SK-N-SH treated with all-trans-retinoic acid at 6 μM for 48 hours (cell line): ENCODE measurements at regions not wholly inside any gene's neighbourhood (a gene's known extent, or its start where the extent isn't known, plus 50 kb on each side); places are given as distances from the start of the nearest gene placed in this dataset.

Experiments
- ATAC-seq: fragments of 200-7000 bp; cut with Tn5 transposase; 3 replicates; pipeline ENCODE4 v1.9.1; 2020; ENCODE audit warnings: mild to moderate bottlenecking, moderate library complexity
- ARNTL ChIP-seq: fragments of 450-650 bp; formaldehyde crosslinking; IDR thresholded peaks from 2 replicates; pipeline ENCODE4 v1.5.0; 2020; ENCODE audit warnings: low read depth, mild to moderate bottlenecking, moderate library complexity, borderline replicate concordance
- BACH2 ChIP-seq: fragments of 250-450 bp; sonication (Bioruptor Pico); IDR thresholded peaks from 2 replicates; pipeline ENCODE4 v1.9.0; 2021; ENCODE audit warnings: mild to moderate bottlenecking, borderline replicate concordance
- CREB5 ChIP-seq: fragments of 250-450 bp; sonication (Bioruptor Pico); IDR thresholded peaks from 2 replicates; pipeline ENCODE4 v1.5.1; 2020; ENCODE audit warnings: low read depth, mild to moderate bottlenecking, moderate library complexity
- CSDC2 ChIP-seq: fragments of 250-450 bp; sonication (Bioruptor Pico); IDR thresholded peaks from 2 replicates; pipeline ENCODE4 v1.5.0; 2020; ENCODE audit warnings: mild to moderate bottlenecking, moderate library complexity
- CSRNP3 ChIP-seq: fragments of 250-450 bp; sonication (Bioruptor Pico); IDR thresholded peaks from 2 replicates; pipeline ENCODE4 v1.5.1; 2021; ENCODE audit warnings: mild to moderate bottlenecking, moderate library complexity
- ESRRG ChIP-seq: fragments of 250-450 bp; sonication (Bioruptor Pico); IDR thresholded peaks from 2 replicates; pipeline ENCODE4 v1.6.1; 2021; ENCODE audit warnings: mild to moderate bottlenecking
- GLIS3 ChIP-seq: fragments of 250-450 bp; sonication (Bioruptor Pico); IDR thresholded peaks from 2 replicates; pipeline ENCODE4 v1.5.0; 2020; ENCODE audit warnings: mild to moderate bottlenecking, moderate library complexity
- ISL1 ChIP-seq: fragments of 250-450 bp; sonication (Bioruptor Pico); IDR thresholded peaks from 2 replicates; pipeline ENCODE4 v2.1.2; 2022; ENCODE audit warnings: mild to moderate bottlenecking, moderate library complexity
- OSR1 ChIP-seq: fragments of 250-450 bp; sonication (Bioruptor Pico); IDR thresholded peaks from 2 replicates; pipeline ENCODE4 v1.8.0; 2022; ENCODE audit warnings: moderate library complexity, mild to moderate bottlenecking, inconsistent platforms
- PATZ1 ChIP-seq: fragments of 250-450 bp; sonication (Bioruptor Pico); IDR thresholded peaks from 2 replicates; pipeline ENCODE4 v1.8.0; 2020; ENCODE audit warnings: mild to moderate bottlenecking, moderate library complexity, borderline replicate concordance
- POU6F1 ChIP-seq: fragments of 250-450 bp; sonication (Bioruptor Pico); IDR thresholded peaks from 2 replicates; pipeline ENCODE4 v1.8.0; 2021; ENCODE audit warnings: low read depth, mild to moderate bottlenecking, moderate library complexity, borderline replicate concordance
- PPARA ChIP-seq: fragments of 250-450 bp; sonication (Bioruptor Pico); IDR thresholded peaks from 2 replicates; pipeline ENCODE4 v1.5.0; 2020; ENCODE audit warnings: mild to moderate bottlenecking, borderline replicate concordance
- RARB ChIP-seq: fragments of 250-450 bp; sonication (Bioruptor Pico); IDR thresholded peaks from 2 replicates; pipeline ENCODE4 v1.8.0; 2021; ENCODE audit warnings: mild to moderate bottlenecking, moderate library complexity
- TCF4 ChIP-seq: fragments of 250-450 bp; sonication (Bioruptor Pico); IDR thresholded peaks from 2 replicates; pipeline ENCODE4 v1.8.0; 2021; ENCODE audit warnings: mild to moderate bottlenecking, moderate library complexity, borderline replicate concordance
- TOX ChIP-seq: fragments of 250-450 bp; sonication (Bioruptor Pico); IDR thresholded peaks from 2 replicates; pipeline ENCODE4 v1.8.0; 2021; ENCODE audit warnings: mild to moderate bottlenecking, moderate library complexity, borderline replicate concordance
- TSHZ2 ChIP-seq: fragments of 250-450 bp; sonication (Bioruptor Pico); IDR thresholded peaks from 2 replicates; pipeline ENCODE4 v1.5.0; 2020; ENCODE audit warnings: mild to moderate bottlenecking, moderate library complexity
- ZC3H10 ChIP-seq: fragments of 250-450 bp; sonication (Bioruptor Pico); IDR thresholded peaks from 2 replicates; pipeline ENCODE4 v1.5.1; 2021; ENCODE audit warnings: mild to moderate bottlenecking, moderate library complexity
- ZFP3 ChIP-seq: fragments of 250-450 bp; sonication (Bioruptor Pico); IDR thresholded peaks from 2 replicates; pipeline ENCODE4 v1.5.0; 2020; ENCODE audit warnings: mild to moderate bottlenecking, moderate library complexity
- ZFP30 ChIP-seq: fragments of 450-650 bp; formaldehyde crosslinking; IDR thresholded peaks from 2 replicates; pipeline ENCODE4 v1.5.0; 2022; ENCODE audit warnings: mild to moderate bottlenecking, moderate library complexity
- ZNF565 ChIP-seq: fragments of 450-650 bp; formaldehyde crosslinking; conservative IDR thresholded peaks from 2 replicates; pipeline ENCODE4 v1.5.0; 2020; ENCODE audit warnings: low read depth, mild to moderate bottlenecking, moderate library complexity
- ZNF70 ChIP-seq: fragments of 450-650 bp; formaldehyde crosslinking; IDR thresholded peaks from 2 replicates; pipeline ENCODE4 v1.5.0; 2020; ENCODE audit warnings: mild to moderate bottlenecking, moderate library complexity
- ZNF8 ChIP-seq: fragments of 450-650 bp; formaldehyde crosslinking; IDR thresholded peaks from 2 replicates; pipeline ENCODE4 v1.5.0; 2020; ENCODE audit warnings: mild to moderate bottlenecking, moderate library complexity

GRCh38 chr9:17852108-17852507, 273.2 kb downstream of the SH3GL2 start (continued):
- TF ChIP-seq ZNF70 (CRISPR knock-in tag) (no peak), CSRNP3 (no peak), TCF4 (CRISPR knock-in tag) (no peak)

GRCh38 chr9:17854487-17854886, 275.6 kb downstream of the SH3GL2 start:
- no peak for TF ChIP-seq ZFP3 (CRISPR knock-in tag)
- no peak for TF ChIP-seq BACH2
- TF ChIP-seq CSDC2 (CRISPR knock-in tag): no peak
- no peak for TF ChIP-seq CSRNP3
- ATAC-seq: no peak

GRCh38 chr9:17856995-17857394, 278.1 kb downstream of the SH3GL2 start:
- TF ChIP-seq GLIS3 (CRISPR knock-in tag): no peak
- no peak for TF ChIP-seq BACH2
- no peak for TF ChIP-seq POU6F1 (CRISPR knock-in tag)
- no peak for TF ChIP-seq ISL1 (CRISPR knock-in tag)
- no peak for TF ChIP-seq ARNTL (CRISPR knock-in tag)
- TF ChIP-seq ZFP3 (CRISPR knock-in tag): no peak
- no peak for TF ChIP-seq PATZ1 (CRISPR knock-in tag)
- TF ChIP-seq OSR1: no peak
- TF ChIP-seq CSRNP3: no peak
- TF ChIP-seq PPARA: no peak
- TF ChIP-seq ESRRG (CRISPR knock-in tag): no peak
- no peak for TF ChIP-seq TCF4 (CRISPR knock-in tag)
- TF ChIP-seq ZNF8: no peak
- no peak for TF ChIP-seq ZFP30
- TF ChIP-seq ZNF70 (CRISPR knock-in tag): no peak
- no peak for TF ChIP-seq TOX (CRISPR knock-in tag)
- no peak for TF ChIP-seq ZNF565 (CRISPR knock-in tag)
- TF ChIP-seq RARB (CRISPR knock-in tag): no peak
- TF ChIP-seq ZC3H10: no peak
- ATAC-seq: no peak

- ATAC-seq: no peak
- TF ChIP-seq ZNF565 (CRISPR knock-in tag): no peak
- no peak for TF ChIP-seq ISL1 (CRISPR knock-in tag)
- no peak for TF ChIP-seq ZNF70 (CRISPR knock-in tag)
- no peak for TF ChIP-seq CREB5 (CRISPR knock-in tag)
- no peak for TF ChIP-seq ARNTL (CRISPR knock-in tag)
- TF ChIP-seq OSR1: no peak
- TF ChIP-seq PATZ1 (CRISPR knock-in tag): no peak
- no peak for TF ChIP-seq TSHZ2 (CRISPR knock-in tag)
- no peak for TF ChIP-seq CSDC2 (CRISPR knock-in tag)
- no peak for TF ChIP-seq TCF4 (CRISPR knock-in tag)
- no peak for TF ChIP-seq ZFP30
These were observed 280.4 kb downstream of the SH3GL2 start for GRCh38 chr9:17859228-17859627.
